NB4 (cell line): ENCODE measurements at regions not wholly inside any gene's neighbourhood (a gene's known extent, or its start where the extent isn't known, plus 50 kb on each side); places are given as distances from the start of the nearest gene placed in this dataset.

Experiments used
- CTCF ChIP-seq: IDR thresholded peaks from one replicate; pipeline ENCODE4 v1.5.1; 2012; ENCODE audit warnings: low read depth, low read length
- POLR2A ChIP-seq: IDR thresholded peaks from 2 replicates; pipeline ENCODE4 v1.6.1; 2011; ENCODE audit warnings: mild to moderate bottlenecking; ENCODE audit not compliant: insufficient read length; ENCODE audit errors: extremely low read depth

GRCh38 chr20:22692119-22692475, 107.7 kb upstream of the FOXA2 start:
- TF ChIP-seq POLR2A (no peak), CTCF (no peak)
